Right lung (tissue), 2 donors: ENCODE measurements at regions not wholly inside any gene's neighbourhood (a gene's known extent, or its start where the extent isn't known, plus 50 kb on each side); places are given as distances from the start of the nearest gene placed in this dataset.

ENCODE experiments used
- DNase-seq, 2 donors: peaks; one replicate each; pipeline ENCODE4 v3.0.0-alpha.2; 2013

- DNase-seq = no peak
Measured at GRCh38 chr2:66846887-66847286, 412.0 kb downstream of the MEIS1 start.

- DNase-seq = peak in 1 of 2 donors; percentile 64
Measured at GRCh38 chr2:66849153-66849755, 414.3 kb downstream of the MEIS1 start.

DNA sequence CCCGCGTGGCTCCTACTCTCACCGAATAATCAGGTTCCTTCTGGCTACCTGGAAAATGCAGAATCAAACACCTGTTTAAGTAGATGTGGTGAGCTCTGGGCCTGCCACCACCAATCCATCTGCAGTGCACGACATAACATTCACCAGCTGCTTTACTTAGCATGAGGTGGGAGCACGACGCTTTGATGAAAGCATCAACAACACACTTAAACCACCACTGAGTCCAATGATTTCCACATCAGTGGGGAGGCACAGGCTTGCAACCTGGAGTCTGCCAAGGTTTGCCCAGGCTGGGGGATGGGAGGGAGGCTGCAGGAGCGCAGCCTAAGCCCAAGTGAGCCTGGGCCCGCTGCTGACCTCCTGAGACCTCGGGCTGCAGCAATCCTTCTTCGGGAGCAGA is 415.5 kb downstream of the MEIS1 start:
- DNase-seq = no peak

GRCh38 chr2:66851449-66851872 is 416.5 kb downstream of the MEIS1 start:
- DNase-seq = no peak

- no peak for DNase-seq
Measured at GRCh38 chr2:66852953-66853352, 418.0 kb downstream of the MEIS1 start.

- DNase-seq = peak in 1 of 2 donors; percentile 44
Measured at GRCh38 chr2:66853585-66853984, 418.7 kb downstream of the MEIS1 start.

DNA sequence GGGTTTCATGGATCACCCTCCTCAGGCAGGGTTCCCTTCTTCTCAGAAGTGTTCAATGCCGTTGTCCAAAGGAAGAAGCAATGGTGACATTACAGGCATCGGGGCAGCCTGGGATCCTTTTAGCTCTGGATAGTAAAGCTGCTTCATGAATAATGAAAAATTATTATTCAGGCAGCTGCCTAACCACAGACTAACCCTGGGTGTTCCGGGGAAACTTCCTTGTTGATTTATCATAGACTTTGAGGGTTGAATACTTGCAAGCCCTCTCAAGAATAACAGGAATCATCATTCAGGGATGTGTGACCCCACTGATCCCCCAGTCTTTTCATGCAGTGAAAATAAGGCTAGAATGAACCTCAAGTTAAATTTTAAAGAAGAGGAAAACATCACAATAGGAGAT is 419.4 kb downstream of the MEIS1 start:
- no peak for DNase-seq

DNA sequence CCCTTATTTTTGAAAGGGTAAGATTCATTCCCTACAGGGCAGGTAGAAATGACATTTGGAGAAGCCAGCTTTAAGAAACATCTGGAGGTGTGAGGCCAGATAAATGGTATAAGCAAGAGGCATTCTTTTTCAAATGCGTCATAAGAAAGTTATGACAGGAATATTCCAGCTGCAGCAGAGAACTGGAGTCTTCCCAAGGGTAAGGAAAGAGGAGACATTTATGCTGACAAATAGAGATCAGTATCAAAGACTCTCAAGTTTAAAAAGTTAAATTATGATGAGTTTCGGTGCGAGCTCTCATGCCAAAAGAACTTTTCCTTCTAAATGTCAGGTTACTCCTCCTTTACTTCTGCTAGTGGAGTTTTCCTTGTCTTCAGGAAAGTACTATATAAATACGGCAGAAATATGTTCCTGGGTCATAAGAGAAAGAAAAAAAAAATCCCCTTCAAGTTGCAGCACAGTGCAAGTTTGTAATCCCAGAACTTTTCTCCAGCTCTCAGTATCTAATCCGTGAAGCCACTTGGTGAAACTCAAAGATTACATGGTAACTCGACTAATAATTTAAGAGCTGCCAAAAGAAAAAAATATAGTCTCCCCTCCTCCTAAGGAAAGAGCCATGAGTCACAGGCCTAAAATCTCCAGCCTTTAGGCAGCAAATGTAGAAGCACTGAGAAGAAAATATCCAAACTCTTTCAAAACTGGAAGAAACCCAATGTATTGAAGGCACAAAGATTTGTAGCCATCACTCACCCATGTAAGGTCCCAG is 428.1 kb downstream of the MEIS1 start:
- DNase-seq = no peak

GRCh38 chr2:66865161-66865560 is 430.2 kb downstream of the MEIS1 start:
- DNase-seq = no peak

DNA sequence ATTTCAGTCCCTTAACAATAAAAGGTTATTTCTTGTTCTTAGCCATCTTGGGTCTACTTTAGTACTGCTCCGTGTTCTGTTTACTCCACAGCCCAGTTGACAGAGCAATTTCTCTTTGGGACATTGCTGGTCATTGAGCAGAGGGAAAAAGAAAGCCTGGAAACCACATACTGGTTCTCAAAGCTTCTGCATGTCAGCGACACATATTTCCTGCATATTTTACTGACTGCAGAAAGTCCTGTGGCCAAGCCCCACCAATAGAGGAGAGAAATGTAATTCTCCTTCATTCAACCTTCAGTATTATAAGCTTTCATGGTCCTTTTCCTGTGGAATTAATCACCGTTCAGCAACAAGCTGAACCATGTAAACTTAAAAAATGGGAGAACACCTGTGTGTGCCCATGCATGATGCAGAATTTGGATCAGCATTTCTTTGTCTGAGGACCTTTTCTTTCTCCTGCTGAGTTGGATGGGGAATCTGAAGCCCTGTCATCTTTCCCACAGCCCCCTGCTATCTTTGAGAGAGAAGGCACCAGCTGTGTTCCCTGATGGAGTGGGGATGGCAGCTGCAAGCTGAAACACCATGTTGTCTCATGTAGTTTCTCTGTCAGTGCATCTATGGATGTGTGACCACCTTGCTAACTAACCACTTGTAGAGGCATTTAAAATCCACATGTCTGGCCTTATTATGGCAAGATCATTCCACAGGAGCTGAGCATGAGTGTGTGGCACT is 431.6 kb downstream of the MEIS1 start:
- DNase-seq = no peak

DNA sequence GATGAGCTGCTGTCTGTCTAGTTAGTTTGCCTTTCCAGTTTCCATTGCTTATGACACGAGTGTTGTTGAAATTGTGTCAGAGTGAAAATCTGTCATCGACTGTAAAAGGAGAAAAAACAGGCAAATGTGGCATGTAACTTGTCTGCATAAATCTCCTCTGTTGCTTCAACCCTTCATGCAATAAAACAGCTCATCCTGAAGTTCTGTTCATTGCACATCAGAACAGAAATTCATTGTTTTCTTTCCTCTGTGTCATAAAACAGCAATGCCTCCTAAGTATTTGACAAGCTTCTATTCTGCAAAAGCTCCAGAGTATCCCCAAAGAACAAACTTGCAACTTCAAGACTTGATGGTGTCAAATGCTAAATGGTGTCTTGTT is 432.1 kb downstream of the MEIS1 start:
- DNase-seq = no peak

- DNase-seq = no peak
Measured at GRCh38 chr2:66869076-66869475, 434.2 kb downstream of the MEIS1 start.

DNA sequence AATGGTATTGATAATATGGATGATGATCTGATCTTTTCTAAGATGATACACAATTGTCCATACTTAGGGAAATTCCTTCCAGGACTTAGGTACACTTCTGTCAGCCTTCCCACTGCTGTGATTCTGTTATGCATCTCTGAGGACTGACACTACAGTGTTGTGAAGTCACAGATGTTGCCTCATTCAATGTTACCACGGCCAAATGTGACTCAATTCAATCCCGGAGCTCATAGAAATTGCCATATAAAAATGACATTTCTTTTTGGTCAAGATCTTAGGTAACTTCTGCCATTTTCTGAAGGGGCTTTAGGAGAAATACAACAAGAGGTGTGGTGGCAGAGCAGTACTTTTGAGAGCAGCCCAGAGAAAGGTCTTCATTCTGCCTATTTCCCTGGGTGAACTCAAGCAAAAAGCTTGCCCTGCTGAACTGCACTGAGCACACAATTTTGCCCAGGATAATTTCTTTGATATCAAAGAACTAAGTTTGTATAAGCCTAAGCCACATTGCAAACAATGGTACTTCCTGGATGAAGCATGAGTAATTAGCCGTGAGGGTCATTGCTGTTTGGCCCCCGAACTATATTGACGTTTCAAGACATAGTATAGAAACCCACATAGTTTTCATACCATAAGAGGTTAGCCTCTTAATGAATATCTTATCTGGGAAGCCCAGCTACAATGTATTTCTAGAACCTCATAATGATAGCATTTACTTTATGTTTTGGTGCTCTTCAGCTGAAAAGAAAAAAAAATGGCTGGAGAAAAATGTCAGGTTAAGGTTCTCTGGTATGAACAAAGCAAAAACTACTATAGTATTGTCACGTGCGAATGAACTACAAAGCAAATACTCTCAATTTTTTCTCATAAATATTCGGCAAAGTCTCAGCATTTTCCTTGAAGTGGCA is 437.4 kb downstream of the MEIS1 start:
- peak in 1 of 2 donors; percentile 48 for DNase-seq

DNA sequence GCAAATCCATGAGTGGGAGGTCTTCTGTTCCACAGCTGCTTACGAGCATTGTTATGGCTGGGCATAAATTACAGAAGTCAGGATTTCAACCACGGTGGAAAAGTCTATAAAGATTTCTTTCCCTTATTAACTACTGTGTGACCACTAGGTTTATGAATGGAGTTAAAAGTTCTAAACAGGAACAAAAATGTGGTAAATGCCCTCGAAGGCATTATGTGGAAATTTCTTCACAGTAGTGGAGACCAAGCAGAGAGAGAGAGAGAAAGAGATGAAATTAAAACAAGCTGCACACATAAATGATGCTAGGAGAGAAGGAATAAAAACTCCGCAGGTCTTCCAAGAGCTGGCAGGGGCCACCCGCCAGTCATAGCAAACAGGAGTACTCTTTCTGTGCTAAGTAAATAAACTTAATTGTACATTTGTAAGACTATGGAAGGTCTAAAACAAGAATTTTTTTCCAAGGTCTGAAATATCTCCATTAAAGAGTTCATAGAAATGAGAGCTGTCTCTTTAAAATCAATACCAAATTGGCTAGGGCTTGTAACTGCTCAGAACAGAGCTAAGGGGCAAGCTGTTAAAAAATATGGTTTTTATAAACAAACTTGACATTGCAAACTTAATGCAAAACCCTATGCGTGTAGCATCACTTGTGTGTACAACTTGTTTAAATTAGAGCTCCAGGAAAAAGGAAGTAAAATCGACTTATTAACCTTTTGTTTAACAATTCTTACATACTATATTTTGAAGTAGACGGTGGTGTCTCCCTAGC is 438.2 kb downstream of the MEIS1 start:
- peak in 1 of 2 donors; percentile 46 for DNase-seq

DNA sequence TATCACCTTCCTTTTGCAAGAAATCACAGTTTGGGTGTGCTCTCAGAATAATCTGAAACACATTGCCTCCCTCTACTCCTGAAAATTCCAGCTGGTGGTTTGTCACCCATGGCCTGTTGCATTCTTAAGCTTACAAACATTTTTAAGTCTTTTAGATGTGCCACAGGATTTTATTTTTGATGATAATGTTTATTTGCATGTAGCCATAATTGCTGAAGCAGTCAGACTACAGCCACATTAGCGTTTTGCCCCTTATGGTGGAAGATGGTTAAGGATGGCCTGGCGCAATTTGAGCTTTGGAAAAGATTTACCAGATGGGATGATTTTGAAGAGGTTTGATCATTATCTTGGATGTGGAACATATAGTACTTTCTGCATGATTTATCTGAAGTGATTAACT is 439.5 kb downstream of the MEIS1 start:
- no peak for DNase-seq

DNA sequence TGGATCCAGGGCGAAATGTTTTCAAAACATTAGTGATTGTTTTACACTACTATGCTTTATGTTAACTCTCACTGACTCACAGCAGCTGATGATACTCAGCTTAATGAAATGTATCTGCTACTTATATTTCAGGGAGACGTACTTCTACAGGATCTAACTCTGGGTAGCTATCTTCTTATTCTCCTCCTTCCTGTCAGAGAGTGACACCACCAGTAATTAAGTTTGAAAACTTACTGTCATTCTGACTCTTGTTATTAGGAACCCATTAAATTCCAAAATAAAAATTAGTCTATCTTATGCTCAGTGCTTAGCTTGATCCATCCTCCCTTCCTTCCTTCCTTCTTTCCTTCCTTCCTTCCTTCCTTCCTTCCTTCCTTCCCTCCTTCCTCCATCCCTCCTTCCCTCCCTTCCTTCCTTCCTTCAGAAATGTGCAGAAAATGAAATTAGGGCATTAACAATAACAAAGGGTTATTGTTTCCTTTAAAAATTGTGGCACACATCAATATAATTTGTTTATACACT is 441.1 kb downstream of the MEIS1 start:
- DNase-seq = no peak

GRCh38 chr2:66885775-66886383 is 451.0 kb downstream of the MEIS1 start:
- no peak for DNase-seq

- DNase-seq = no peak
Measured at GRCh38 chr2:66888246-66888645, 453.3 kb downstream of the MEIS1 start.

- peak; percentile 83 to 85 for DNase-seq
Measured at GRCh38 chr2:66888791-66889631, 454.1 kb downstream of the MEIS1 start.

DNA sequence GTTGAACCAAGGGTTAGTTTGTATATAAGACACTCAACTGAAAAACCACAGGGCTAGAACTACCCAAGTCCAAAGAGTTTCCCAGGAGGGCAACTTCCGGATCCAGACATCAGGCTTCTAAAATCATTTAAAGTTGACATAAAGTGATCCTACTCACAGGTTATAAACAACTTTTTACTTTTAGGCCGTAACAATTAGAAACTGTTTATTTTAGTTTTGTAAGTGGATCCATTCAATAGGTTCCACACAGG is 454.6 kb downstream of the MEIS1 start:
- no peak for DNase-seq
